ENCODE measurements at regions not wholly inside any gene's neighbourhood (a gene's known extent, or its start where the extent isn't known, plus 50 kb on each side); places are given as distances from the start of the nearest gene placed in this dataset.

- H3K4me3 ChIP-seq: no peak overlapping the region
- H3K4me1 ChIP-seq: no peaks in the 10 kb centered on the region
- no peak for TF ChIP-seq CTCF (IDR thresholded peaks at IDR 0.05)
- TF ChIP-seq POLR2A (IDR thresholded peaks at IDR 0.05): no peak
- no peaks in the 10 kb centered on the region for H3K36me3 ChIP-seq
- DNase-seq: no peak
- H3K9me3 ChIP-seq: no peaks in the 10 kb centered on the region
- H3K27me3 ChIP-seq: no peaks in the 10 kb centered on the region
- intact Hi-C loops (cut with DNase I; ENCODE audit: low total_unique reads): no loop called here
- H3K27ac ChIP-seq: no peak overlapping the region
Observed at GRCh38 chr11:33616552-33616951, 84.1 kb downstream of the C11orf91 start.

GRCh38 chr11:33615751-33616150 lies 84.9 kb downstream of the C11orf91 start:
- Histone ChIP-seq H3K4me3 (no peak overlapping the region), H3K4me1 (no peaks in the 10 kb centered on the region), H3K27me3 (no peaks in the 10 kb centered on the region), H3K27ac (no peak overlapping the region), H3K36me3 (no peaks in the 10 kb centered on the region), H3K9me3 (no peaks in the 10 kb centered on the region)
- DNase-seq: no peak
- TF ChIP-seq POLR2A (IDR thresholded peaks at IDR 0.05): no peak
- TF ChIP-seq CTCF (IDR thresholded peaks at IDR 0.05): no peak
- intact Hi-C loops (cut with DNase I; ENCODE audit: low total_unique reads): no loop called here

- intact Hi-C loops (cut with DNase I; ENCODE audit: low total_unique reads): no loop called here
- TF ChIP-seq CTCF (IDR thresholded peaks at IDR 0.05): no peak
- no peak for TF ChIP-seq POLR2A (IDR thresholded peaks at IDR 0.05)
- no peak overlapping the region for H3K4me3 ChIP-seq
- H3K36me3 ChIP-seq: no peaks in the 10 kb centered on the region
- H3K4me1 ChIP-seq: no peaks in the 10 kb centered on the region
- no peaks in the 10 kb centered on the region for H3K9me3 ChIP-seq
- no peak for DNase-seq
- H3K27ac ChIP-seq: no peak overlapping the region
- no peaks in the 10 kb centered on the region for H3K27me3 ChIP-seq
Observed at GRCh38 chr11:33613404-33613803, 87.2 kb downstream of the C11orf91 start.

GRCh38 chr11:33610903-33611302 lies 89.7 kb downstream of the C11orf91 start:
- intact Hi-C loops (cut with DNase I; ENCODE audit: low total_unique reads): no loop called here
- no peaks in the 10 kb centered on the region for H3K27me3 ChIP-seq
- DNase-seq: no peak
- no peak for TF ChIP-seq POLR2A (IDR thresholded peaks at IDR 0.05)
- TF ChIP-seq CTCF (IDR thresholded peaks at IDR 0.05): no peak
- H3K4me1 ChIP-seq: no peaks in the 10 kb centered on the region
- no peaks in the 10 kb centered on the region for H3K9me3 ChIP-seq
- H3K36me3 ChIP-seq: no peaks in the 10 kb centered on the region
- no peak overlapping the region for H3K27ac ChIP-seq
- H3K4me3 ChIP-seq: no peak overlapping the region

GRCh38 chr11:33608386-33608785 lies 92.2 kb downstream of the C11orf91 start:
- intact Hi-C loops (cut with DNase I; ENCODE audit: low total_unique reads): no loop called here
- Histone ChIP-seq H3K4me1 (no peaks in the 10 kb centered on the region), H3K36me3 (no peaks in the 10 kb centered on the region), H3K27me3 (no peaks in the 10 kb centered on the region), H3K4me3 (no peak overlapping the region), H3K27ac (no peak overlapping the region), H3K9me3 (no peaks in the 10 kb centered on the region)
- TF ChIP-seq CTCF (IDR thresholded peaks at IDR 0.05) (no peak), POLR2A (IDR thresholded peaks at IDR 0.05) (no peak)
- no peak for DNase-seq

All from uterus (tissue), 3 donors.